A172 (cell line): ENCODE measurements at regions not wholly inside any gene's neighbourhood (a gene's known extent, or its start where the extent isn't known, plus 50 kb on each side); places are given as distances from the start of the nearest gene placed in this dataset.

Experiments
- DNase-seq: peaks from one replicate; pipeline ENCODE4 v3.0.0-alpha.2; 2015; ENCODE audit warnings: low spot score

DNA sequence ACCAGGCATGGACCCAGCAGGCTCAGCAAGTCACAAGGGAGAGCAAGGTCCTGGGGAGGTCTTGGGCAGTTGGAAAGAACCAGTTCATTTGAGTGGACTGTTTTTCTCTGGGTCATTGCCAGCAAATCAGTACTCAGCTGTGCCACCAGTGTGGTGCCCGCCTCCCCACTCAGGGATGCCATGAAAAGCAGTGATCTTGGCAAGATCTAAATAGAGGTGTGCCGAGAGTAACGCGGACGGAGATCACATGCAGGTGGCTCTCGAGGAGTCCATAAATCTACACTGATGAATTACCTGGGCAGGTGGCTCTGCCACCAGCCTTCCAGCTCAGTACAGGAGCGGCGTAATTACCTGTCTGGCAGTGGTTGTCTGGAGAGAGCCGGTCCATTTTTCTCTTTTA lies 642.2 kb downstream of the PTPRU start:
- no peak for DNase-seq

- no peak for DNase-seq
These were observed 640.6 kb downstream of the PTPRU start for GRCh38 chr1:29876902-29877301.

DNA sequence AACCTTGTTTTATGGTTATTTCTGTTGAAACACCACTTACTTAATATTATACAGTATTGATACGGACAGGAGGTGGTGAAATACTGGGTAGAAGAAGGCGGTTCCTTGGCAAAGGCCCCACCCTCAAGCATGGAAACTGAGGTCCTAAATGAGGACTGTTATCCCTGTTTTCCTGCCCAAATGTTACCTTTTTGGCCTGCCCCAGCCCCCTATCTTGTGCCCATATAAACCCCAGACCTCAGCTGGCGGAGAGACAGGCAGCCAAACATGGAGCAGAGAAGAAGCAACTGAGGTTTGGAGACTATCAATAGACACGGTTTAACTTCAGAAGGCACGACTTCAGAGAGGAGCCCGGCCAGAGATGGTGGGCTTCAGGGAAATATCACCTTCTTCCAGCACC lies 640.1 kb downstream of the PTPRU start:
- DNase-seq = no peak

- DNase-seq = peak; percentile 9
These were observed 639.3 kb downstream of the PTPRU start for GRCh38 chr1:29875557-29876028.

DNA sequence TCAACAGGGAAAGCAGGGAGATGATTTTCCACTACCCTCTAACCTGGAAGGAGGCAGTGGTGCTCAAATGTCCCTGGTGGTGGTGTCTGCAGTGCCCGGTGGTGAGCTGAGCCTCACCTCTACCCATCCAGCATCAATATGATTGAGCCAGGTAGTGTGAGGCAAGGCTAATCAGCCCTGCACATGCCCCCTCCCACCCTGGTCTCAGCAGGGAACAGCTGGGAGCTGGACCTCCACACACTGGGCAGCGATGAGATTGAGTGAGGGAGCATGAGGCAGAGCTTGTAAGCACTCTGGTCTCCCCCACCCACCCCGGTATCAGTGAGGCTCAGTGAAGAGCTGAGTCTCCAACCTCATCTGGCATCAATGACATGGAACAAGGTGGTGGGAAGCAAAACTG lies 634.3 kb downstream of the PTPRU start:
- no peak for DNase-seq

GRCh38 chr1:29869802-29870201 lies 633.5 kb downstream of the PTPRU start:
- DNase-seq = no peak

DNA sequence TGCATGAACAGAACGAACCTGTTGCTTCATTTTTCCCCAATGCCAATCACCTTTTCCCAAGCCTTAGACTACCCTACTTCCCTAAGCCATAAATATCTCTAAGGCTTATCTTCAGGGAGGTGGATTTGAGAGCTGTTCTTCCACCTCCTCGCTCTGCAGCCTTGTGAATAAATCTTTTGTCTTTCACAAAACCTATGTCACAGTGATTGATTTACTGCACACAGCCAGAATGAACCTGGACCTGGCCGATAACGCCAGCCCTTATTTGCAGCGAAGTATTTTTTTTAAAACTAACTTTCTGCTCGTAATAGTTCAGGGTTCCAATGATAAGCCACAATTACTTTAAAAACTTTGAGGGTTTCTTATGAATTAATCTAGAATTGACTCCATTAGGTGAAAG lies 632.6 kb downstream of the PTPRU start:
- DNase-seq = no peak

GRCh38 chr1:29868096-29868495 lies 631.8 kb downstream of the PTPRU start:
- no peak for DNase-seq

DNA sequence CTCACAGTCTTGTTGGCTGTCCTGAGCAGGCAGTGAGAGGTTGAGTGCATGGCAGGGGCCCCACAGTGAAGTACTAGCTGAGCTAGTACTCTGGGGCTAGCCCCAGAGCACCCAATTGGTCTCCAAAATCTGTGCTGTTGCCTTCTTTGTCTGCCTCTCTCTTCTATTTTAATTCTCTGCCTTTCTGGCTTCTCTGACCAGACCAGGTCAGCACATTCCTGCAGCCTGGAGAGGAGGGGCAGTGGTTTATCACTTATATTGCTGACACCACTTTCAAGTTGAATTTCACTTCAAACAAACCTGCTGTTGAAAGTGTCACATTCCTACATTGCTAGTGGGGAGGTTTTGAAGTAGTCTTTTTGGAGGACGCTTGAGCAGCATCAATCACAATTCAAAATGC lies 628.7 kb downstream of the PTPRU start:
- DNase-seq = no peak

- no peak for DNase-seq
These were observed 628.2 kb downstream of the PTPRU start for GRCh38 chr1:29864431-29865022.

DNA sequence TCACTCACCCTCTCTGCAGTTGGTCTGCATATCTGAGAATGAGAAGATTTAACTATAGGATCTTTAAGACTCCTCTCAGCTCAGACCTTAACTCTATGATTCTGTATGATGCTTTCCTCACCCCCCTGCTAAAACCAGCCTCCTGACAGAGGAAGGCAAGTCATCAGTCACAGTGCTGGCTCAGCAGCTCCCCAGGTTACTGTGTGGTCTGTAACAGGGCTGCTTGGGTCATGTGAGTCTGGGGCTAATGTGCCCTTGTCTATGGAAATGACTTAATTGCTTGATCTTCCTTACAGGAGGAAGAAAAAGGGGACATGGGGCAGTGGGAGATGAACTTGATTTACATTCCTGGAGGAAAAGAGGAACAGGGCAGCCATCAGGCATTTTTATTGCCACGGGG lies 625.6 kb downstream of the PTPRU start:
- no peak for DNase-seq

- DNase-seq = no peak
These were observed 625.1 kb downstream of the PTPRU start for GRCh38 chr1:29861446-29861845.

DNA sequence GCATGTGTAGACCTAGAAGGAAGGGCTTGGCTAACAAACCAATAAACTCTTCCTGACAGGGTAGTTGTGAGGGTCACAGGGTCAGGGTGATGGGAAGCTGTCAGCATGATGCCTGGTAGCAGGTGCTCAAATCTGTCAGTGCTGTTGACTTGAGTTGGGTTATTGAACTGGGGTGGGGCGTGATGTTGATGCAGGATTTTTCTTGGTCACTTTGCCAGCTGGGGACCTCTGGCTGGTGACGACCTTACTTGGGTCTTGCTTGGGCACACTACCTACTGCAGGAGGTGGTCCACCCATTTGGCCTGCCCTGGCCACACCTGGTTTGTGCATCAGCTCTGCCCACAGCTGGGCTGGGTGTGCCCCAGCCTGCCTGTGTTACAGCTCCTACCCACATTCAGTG lies 624.4 kb downstream of the PTPRU start:
- DNase-seq = no peak

DNA sequence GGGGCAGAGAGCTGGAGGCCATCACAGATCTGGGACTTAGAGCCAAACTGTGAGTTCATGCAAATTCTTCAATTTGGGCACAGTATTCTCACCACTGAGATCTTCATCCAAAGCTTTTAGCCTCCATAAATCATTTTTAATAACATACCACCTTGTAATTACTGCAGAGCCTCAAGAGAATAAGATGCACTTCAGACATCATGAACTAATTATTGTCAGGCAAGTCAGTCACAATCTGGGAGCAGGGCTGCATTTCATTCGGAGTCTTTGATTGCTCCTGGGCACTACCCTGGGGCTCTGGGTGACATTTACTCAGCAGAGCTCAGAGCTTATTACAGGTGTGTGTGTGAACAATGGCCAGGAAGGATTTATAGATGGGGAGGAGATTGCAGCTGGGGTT lies 623.7 kb downstream of the PTPRU start:
- no peak for DNase-seq

DNA sequence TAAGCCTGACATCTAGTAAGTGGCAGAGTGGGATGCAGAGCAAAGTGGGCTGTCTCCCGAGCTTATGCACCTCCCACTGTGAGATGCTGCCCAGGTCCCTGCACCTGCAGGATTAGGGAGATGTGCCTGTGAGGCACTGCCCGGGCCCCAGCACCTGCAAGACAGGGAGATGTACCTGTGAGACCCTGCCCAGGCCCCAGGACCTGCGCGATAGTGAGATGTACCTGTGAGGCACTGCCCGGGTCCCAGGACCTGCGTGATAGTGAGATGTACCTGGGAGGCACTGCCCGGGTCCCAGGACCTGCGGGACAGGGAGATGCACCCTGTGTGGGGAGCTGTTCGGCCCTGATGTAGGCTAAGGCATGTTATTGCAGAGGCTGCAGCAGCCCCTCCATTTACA lies 622.8 kb downstream of the PTPRU start:
- DNase-seq = no peak

- peak; percentile 65 for DNase-seq
These were observed 622.3 kb downstream of the PTPRU start for GRCh38 chr1:29858646-29859045.

GRCh38 chr1:29856340-29857114 lies 620.2 kb downstream of the PTPRU start:
- no peak for DNase-seq

- peak; percentile 31 for DNase-seq
These were observed 619.3 kb downstream of the PTPRU start for GRCh38 chr1:29855561-29856160.

DNA sequence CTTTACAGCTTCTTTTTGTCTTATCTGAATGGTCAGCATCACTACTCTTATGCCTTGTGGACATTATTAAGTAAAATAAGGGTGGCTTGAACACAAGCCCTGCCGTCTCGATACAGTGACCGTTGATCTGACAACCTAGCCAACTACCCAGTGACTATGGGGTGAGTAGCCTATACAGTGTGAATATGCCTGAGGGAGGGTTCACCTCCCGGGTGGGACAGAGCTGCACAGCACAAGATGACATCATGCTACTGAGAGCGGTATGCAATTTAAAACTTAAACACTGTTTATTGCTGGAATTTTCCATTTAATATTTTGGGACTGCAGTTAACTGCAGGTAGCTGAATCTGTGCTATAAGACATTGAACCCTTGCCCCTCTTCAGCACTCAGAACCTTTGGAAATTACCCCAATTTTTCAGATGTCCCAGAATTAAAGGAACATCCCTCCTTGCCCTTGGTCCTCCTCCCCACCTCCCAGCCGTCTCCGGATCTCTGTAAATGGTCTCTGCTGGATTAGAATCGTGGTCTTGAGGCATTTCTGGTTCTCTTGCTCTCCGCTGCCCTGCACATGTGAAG lies 618.5 kb downstream of the PTPRU start:
- no peak for DNase-seq

DNA sequence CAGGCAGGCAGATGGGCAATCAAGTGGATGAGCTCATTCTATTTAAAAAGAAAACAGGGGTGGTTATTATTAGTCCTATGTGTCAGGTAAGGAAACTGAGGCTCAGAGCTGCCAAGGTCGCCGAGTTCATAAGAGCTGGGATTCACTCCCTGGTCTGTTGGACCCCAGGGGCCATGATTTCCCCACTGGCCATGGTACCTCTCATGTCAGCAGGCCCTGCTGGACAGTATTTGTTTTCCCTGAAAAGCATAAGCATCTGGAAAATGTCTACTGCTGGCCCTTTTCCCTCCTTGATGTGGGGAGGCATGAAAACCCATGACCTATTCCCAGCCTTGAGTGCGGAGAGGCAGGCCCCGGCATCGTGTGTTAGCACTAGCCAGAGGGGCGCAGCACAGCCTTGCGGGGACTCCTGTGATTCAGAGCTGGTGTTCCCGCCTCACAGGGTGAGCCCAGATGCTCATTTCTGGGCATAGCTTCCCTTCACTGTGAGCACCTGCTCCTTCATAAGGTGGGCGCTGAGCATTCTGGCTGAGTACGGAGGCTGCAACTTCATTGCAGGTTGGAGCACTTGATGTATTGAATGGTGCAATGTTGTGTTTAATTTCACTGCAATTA lies 617.5 kb downstream of the PTPRU start:
- DNase-seq = no peak

- no peak for DNase-seq
These were observed 615.9 kb downstream of the PTPRU start for GRCh38 chr1:29852248-29852647.

DNA sequence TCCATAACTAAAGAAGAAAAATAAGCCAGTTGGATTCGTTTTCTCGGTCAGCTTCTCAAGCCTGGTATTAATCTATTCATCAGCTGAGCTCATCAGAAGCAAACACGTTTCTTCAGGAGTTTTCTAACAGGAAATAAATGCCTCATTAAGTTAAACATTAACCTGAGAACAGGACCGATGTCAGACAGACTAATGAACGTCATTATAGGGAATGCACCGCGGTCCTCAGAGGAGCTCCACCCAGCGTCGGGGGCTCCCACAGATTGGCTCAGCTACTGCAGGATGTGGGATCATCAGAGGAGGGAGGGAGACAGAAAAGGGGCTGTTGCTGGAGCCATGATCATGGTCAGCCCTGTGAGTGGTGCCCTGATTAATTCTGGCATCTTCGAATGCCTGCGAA lies 615.4 kb downstream of the PTPRU start:
- DNase-seq = no peak
